ENCODE measurements at regions not wholly inside any gene's neighbourhood (a gene's known extent, or its start where the extent isn't known, plus 50 kb on each side); places are given as distances from the start of the nearest gene placed in this dataset.

DNA sequence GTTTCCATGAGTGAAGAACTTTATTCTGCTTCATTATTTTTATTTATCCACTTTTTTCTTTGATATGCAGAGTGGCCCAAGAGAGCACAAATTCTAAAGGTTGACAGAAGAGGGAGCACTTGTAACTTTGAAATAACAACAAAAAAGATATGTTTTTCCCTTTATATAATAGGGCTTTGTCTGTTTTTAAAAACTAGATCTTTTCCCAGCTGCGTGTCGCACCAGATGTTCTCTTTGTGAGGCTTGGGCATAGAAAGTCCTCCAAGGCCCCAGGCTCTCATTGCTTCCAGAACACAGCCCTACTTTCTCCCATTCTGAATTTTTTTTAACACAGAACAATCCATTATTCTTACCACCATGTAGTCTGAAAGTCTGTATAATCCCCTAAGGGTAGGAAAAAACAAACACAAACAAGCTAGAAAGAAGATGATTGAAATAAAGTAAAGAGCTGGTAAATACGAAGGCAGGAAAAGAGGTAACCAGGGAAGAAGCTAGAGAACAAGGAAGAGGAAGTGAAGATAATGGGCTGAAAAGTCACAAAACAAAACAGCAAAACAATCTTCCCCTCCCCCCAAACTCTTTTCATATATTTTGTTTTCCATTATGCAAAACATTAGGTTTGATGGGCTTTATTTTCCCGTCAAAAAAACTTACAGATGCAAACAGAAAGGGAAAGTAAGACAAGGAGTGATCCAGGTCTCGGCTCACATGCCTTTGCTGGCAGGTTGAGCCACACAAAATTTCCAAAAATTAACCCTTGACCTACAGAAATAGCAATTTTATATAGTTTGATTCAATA, 160.4 kb downstream of the ABCA8 start:
- no peak for DNase-seq (ENCODE audit: low spot score, unreplicated experiment)
- Mint-ChIP-seq H3K4me1 (ENCODE audit: low read depth) (peaks cover 25% of the 10 kb centered on the region), H3K9me3 (ENCODE audit: low read depth) (peaks cover 21% of the 10 kb centered on the region), H3K27me3 (no peaks in the 10 kb centered on the region), H3K36me3 (ENCODE audit: insufficient read depth) (no peaks in the 10 kb centered on the region), H3K27ac (peak overlapping the region; percentile 25), H3K4me3 (ENCODE audit: low read depth) (no peak overlapping the region)
- TF ChIP-seq, protein P1, sequence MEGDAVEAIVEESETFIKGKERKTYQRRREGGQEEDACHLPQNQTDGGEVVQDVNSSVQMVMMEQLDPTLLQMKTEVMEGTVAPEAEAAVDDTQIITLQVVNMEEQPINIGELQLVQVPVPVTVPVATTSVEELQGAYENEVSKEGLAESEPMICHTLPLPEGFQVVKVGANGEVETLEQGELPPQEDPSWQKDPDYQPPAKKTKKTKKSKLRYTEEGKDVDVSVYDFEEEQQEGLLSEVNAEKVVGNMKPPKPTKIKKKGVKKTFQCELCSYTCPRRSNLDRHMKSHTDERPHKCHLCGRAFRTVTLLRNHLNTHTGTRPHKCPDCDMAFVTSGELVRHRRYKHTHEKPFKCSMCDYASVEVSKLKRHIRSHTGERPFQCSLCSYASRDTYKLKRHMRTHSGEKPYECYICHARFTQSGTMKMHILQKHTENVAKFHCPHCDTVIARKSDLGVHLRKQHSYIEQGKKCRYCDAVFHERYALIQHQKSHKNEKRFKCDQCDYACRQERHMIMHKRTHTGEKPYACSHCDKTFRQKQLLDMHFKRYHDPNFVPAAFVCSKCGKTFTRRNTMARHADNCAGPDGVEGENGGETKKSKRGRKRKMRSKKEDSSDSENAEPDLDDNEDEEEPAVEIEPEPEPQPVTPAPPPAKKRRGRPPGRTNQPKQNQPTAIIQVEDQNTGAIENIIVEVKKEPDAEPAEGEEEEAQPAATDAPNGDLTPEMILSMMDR (IDR thresholded peaks at IDR 0.05; ENCODE audit: unreplicated experiment) = peak; percentile 16

DNA sequence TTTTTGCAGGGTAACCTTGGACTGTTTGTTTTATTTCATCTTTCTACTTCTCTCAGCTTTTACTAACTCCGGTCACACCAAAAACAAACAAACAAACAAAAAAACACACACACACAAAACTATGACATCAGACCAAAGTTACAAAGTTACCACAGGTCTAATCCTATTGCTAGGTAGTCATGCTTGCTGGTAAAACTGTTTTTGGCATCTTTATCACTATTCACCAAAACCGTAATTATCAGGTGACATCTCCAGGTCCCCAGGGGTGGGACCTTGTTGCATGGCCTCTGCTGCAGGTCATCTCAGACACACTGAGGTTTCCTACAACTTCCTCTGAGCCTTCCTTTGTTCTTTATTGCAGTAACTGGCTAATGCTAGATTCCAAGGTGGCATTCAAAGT, 162.3 kb downstream of the ABCA8 start:
- TF ChIP-seq, protein P1 (IDR thresholded peaks at IDR 0.05; ENCODE audit: unreplicated experiment) = no peak
- peaks cover 25% of the 10 kb centered on the region for H3K4me1 Mint-ChIP-seq (ENCODE audit: low read depth)
- peaks cover 33% of the 10 kb centered on the region for H3K9me3 Mint-ChIP-seq (ENCODE audit: low read depth)
- H3K4me3 Mint-ChIP-seq (ENCODE audit: low read depth) = no peak overlapping the region
- no peaks in the 10 kb centered on the region for H3K36me3 Mint-ChIP-seq (ENCODE audit: insufficient read depth)
- no peak overlapping the region for H3K27ac Mint-ChIP-seq
- no peak for DNase-seq (ENCODE audit: low spot score, unreplicated experiment)
- no peaks in the 10 kb centered on the region for H3K27me3 Mint-ChIP-seq

DNA sequence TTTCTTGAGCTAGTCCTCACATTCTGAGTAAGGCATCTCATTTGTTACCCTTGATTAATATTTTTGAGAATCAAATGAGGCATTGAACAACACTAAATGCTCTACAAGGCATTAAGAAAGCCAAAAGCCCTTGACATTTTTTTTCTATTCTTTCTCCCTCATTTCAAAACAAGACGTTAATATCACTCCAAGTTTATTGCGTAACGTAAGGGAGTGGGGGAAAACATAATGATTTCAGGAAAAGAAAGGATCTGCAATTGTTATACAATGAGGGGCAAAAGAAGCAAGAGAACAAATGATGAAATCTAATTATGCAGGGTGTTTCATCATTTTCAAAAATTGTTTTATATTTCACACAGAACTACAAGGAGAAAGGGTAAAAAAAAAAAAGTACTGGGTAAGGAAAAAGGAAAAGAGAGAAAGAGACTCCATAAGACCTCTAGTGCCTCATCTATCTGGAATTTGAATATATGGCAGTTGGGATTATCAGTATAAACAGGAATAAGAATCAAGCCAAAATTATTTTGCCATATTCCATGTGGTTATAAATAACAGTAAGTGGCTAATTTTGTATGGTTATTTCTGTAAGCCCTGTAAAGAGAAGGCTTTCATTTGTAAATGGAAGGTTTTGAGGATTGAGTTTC, 163.0 kb downstream of the ABCA8 start:
- peaks cover 33% of the 10 kb centered on the region for H3K9me3 Mint-ChIP-seq (ENCODE audit: low read depth)
- no peak for DNase-seq (ENCODE audit: low spot score, unreplicated experiment)
- peak overlapping the region; percentile 66 for H3K27ac Mint-ChIP-seq

DNA sequence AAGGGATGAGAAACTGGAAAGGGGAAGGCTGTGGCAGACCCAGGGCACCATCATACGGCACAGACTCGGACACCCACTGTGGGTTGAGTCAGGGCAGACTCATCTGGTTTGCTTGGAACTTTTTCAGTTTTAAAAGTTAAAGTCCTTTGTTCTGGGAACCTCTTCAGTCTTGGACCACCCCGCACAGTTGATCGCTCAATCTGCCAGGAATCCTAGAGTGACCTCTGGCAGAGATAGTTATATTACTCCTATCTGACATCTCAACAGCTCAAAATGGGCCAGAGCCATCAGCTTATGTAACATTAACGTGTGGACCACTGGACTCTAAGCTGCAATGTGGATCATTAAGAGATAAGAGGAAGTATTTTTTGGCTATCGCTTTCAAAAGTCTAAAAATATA, 164.3 kb downstream of the ABCA8 start:
- TF ChIP-seq, protein P1 (IDR thresholded peaks at IDR 0.05; ENCODE audit: unreplicated experiment) = no peak
- no peak for DNase-seq (ENCODE audit: low spot score, unreplicated experiment)
- Mint-ChIP-seq H3K27me3 (no peaks in the 10 kb centered on the region), H3K27ac (no peak overlapping the region), H3K4me3 (ENCODE audit: low read depth) (no peak overlapping the region), H3K36me3 (ENCODE audit: insufficient read depth) (no peaks in the 10 kb centered on the region), H3K9me3 (ENCODE audit: low read depth) (peaks cover 22% of the 10 kb centered on the region), H3K4me1 (ENCODE audit: low read depth) (peaks cover 24% of the 10 kb centered on the region)

More for the DNA sequence above, 163.0 kb downstream of the ABCA8 start:
- Mint-ChIP-seq H3K4me3 (ENCODE audit: low read depth) (no peak overlapping the region), H3K4me1 (ENCODE audit: low read depth) (peaks cover 25% of the 10 kb centered on the region), H3K27me3 (no peaks in the 10 kb centered on the region), H3K36me3 (ENCODE audit: insufficient read depth) (no peaks in the 10 kb centered on the region)
- TF ChIP-seq, protein P1 (IDR thresholded peaks at IDR 0.05; ENCODE audit: unreplicated experiment) = no peak

DNA sequence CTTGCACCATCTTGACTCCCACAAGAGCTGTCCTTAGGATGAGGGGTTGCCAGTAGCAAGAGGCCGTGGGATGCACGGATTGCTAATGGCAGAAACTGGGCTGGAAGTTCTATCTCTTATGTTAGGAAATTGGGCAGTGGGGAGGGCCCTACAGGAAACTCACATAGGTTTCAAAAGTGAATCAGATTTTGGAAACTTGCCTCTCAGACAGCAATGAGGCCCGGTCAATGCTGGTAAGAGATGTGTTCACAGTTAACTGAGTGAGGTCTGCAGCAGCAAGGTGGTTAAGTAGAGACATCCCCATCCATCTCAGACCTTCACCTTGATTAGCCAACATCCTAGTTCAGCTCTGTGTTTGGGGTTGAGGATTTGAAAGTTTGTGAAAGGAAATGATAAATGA, 164.7 kb downstream of the ABCA8 start:
- H3K27me3 Mint-ChIP-seq = no peaks in the 10 kb centered on the region
- no peak for DNase-seq (ENCODE audit: low spot score, unreplicated experiment)
- H3K4me1 Mint-ChIP-seq (ENCODE audit: low read depth) = peaks cover 24% of the 10 kb centered on the region
- H3K36me3 Mint-ChIP-seq (ENCODE audit: insufficient read depth) = no peaks in the 10 kb centered on the region
- no peak overlapping the region for H3K4me3 Mint-ChIP-seq (ENCODE audit: low read depth)
- TF ChIP-seq, protein P1 (IDR thresholded peaks at IDR 0.05; ENCODE audit: unreplicated experiment) = no peak
- peaks cover 21% of the 10 kb centered on the region for H3K9me3 Mint-ChIP-seq (ENCODE audit: low read depth)
- no peak overlapping the region for H3K27ac Mint-ChIP-seq
